ENCODE measurements at regions not wholly inside any gene's neighbourhood (a gene's known extent, or its start where the extent isn't known, plus 50 kb on each side); places are given as distances from the start of the nearest gene placed in this dataset.

- no peak for TF ChIP-seq CTCF (conservative IDR thresholded peaks at IDR 0.05; ENCODE audit: low read length)
- no peak for TF ChIP-seq EZH2phosphoT487 (IDR thresholded peaks at IDR 0.05; ENCODE audit: borderline replicate concordance)
Measured at GRCh38 chr5:175129619-175130018, 314.4 kb downstream of the DRD1 start.
